Activated CD4-positive, CD25-positive, alpha-beta regulatory T cell treated with anti-CD3 and anti-CD28 coated beads, Interleukin-2, amount 50 U/mL, for 24 hours (primary cell): ENCODE measurements at regions not wholly inside any gene's neighbourhood (a gene's known extent, or its start where the extent isn't known, plus 50 kb on each side); places are given as distances from the start of the nearest gene placed in this dataset.

Experiments
- ATAC-seq, 2 donors: fragments of 150-1000 bp; cut with Tn5 transposase; one replicate each; pipeline ENCODE4 v1.10.0; 2021; ENCODE audit warnings: mild to moderate bottlenecking in 1 of 2, moderate library complexity in 1 of 2

DNA sequence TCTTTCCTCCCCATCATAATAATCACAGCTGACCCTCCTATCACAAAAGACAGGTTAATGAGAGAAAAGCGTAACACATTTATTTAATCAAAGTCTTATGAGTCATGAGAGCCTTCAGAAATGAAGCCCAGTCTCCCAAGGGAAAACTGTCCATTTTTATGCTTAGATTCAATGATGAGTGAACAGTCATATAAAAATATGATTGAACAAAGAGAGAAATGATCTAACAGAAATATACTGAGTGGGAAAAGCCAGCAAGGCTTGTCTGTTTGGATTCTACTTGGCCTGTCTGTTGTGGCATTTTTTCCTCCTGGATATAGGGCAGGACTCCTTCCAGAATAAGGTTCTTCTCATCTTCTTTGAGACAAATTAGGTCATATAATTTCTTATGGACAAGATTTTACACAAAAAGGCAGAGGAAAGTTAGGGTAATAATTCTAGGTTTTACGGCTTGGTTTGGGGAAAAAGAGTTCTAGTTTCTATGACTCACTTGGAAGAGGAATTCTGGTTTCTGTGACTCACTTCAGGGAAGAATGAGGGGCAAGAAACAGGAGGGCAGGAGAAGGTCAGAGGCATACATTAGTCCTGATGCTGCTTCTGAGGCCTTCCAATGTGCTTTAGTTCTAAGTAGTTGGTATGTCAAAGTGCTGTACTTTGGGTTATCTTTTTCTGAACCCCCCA is 534.2 kb downstream of the ZIC1 start:
- ATAC-seq = no peak

DNA sequence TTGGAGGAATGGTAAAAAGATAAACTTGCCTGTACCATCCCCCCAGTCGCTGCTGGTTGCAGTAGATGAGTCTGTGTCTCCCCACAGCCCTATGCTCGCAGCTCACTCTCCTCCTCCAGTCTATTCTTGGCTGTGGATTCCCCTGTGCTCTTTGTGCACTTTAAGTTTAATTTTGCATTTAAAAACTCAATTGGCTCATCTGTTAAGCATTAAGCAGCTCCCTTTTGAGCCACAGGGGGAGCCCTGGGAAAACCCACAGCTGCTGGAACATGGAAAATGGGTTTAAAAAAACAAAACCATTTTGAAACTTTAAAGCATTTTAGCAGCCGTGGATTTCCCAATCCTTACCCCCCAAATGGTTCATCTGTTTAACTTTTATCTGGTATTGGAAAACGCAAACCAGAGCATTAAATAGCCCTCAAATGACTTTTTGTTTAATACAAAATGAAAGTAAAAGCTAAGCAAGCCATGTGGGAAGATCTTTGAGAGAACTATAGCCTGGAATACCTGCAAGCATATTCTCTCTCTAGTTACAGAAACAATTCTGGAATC is 536.9 kb downstream of the ZIC1 start:
- ATAC-seq = no peak

DNA sequence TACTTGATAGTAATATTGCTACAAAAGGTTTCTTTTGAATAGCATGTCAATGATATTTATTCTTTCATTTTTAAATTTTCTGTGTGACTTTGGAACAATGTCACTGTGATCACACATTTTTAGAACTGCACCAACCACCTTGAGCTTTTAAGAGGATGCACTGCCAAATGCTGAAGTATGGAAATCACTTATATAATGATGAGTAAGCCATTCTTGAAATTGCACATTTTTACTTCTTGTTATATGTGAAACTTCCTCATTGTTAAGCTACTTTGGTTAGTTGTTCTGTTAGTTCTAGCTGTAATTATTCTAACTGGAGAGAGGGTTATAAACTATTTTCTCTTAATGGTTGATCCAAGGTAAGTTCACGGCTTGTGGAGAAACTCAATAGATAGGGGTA is 547.5 kb downstream of the ZIC1 start:
- no peak for ATAC-seq

DNA sequence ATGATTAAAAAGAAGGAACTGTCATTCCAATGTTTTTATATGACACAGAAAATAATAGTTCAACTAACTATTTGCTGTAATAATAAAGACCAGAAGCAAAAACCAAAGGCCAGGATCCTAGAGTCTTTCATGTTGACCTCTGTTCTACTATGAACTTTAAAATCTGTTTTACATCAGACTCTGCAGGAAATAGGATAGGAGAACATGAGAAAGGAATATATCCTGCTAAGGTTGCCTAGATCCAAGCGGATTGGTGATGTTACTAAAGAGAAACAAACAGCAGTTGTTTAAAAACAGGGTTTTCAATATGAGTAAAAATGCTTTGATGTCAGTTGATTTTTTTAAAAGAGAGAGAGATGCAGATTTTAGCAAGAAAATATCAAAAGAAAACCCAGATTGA is 549.6 kb downstream of the ZIC1 start:
- ATAC-seq = no peak

DNA sequence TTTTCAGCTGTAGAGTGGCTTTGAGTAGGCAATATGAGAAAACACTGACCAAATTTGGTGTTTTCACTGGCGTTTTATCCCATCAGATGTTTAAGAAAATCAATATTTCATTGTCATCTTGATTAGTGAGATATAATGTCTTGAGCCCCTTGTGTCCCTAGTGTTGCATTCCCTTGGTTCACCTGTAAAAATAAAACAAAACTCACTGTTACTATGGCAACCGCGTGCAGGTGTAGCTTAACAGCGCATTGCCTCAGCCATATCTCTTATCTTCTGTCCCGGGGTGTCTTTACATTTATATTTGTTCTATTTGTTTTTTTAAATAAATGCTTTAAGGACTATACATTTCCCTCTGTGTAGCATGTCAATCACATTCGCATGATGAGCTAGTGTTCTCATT is 551.6 kb downstream of the ZIC1 start:
- no peak for ATAC-seq

DNA sequence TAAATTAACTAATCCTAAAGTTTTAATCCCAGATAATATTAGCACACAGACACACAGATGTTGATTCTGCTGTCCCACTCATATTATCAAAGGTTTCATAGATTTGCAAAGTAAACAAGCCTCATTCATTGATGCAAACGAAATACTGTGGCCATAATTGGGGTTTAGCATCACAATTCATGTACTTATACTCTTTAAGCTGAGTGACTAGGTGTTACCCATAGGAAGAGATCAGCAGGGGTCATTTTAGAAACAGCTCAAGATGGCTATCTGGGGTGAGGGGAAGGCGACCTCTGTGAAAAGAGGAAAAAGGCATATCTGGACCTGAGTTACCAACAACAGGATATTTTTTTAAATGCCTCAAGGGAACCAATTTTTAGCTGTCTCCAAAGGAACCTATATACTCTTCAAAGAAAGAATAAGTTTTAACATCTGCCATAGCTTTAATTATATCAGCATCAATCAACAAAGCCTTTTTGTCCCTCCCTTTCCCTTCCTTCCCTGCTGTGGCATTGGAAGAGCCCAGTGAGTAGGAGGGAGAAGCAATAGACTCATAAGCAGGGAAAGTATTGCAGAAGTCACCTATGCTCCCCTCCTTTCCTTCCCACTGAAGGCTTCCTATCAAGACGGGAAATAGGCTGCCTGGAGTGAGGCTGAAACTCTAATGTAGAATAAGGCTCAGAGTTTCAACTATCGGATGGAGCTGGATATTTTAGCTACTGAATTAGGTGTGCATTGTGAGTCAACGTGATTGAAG is 553.4 kb downstream of the ZIC1 start:
- ATAC-seq = no peak

DNA sequence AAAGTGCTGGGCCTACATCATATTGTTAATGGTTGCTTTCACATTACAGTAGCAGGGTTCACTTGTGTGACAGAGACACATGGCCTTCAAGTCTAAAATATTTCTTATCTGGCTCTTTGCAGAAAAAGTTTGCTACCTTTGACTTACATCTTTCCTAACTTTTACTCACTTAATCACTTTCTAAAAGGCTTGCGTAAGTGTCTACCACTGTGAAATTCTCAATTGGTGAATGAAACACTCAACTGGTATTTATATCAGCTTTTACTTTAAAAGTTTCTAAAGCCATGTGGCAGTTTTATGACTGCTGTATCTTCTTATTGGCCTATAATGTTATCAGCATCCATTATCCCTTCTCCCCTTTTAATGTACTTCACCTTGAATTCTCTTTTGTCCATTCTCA is 554.5 kb downstream of the ZIC1 start:
- ATAC-seq = no peak

DNA sequence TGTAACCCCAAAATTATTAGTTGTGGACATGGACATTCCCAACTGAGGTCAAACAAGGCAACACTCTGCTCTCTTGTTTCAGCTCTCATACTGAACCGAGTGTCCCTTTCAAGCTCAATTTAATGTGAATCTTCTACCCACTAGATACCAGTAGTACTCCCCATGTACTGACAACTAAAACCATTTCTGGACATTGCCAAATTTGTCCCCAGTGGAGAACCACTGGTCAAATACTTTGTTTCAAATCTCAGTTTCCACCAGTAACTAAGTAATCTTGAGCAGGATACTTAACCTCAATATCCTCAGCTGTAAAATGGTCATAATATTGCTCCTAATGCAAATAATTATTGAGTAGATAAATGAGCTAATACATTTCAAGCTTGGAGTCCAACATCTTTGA is 566.0 kb downstream of the ZIC1 start:
- no peak for ATAC-seq

DNA sequence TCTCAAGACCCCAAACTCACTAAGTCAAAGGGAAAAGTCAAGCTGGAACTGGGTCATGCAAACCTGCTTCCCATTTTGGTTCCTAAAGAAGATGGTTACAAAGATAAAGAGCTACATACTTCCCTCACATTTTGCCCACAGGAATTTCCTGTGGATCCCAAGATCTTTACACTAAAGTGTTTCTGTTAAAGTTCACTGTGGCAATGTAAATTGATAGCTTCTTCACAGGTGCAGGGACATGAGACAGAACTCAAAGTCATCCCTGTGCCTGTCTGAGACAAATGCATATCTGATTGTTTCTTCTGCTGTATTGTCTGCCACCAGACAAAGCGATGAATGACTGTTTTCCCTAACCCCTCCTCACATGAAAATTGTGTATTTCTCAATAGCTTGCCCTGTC is 567.8 kb downstream of the ZIC1 start:
- ATAC-seq = no peak

DNA sequence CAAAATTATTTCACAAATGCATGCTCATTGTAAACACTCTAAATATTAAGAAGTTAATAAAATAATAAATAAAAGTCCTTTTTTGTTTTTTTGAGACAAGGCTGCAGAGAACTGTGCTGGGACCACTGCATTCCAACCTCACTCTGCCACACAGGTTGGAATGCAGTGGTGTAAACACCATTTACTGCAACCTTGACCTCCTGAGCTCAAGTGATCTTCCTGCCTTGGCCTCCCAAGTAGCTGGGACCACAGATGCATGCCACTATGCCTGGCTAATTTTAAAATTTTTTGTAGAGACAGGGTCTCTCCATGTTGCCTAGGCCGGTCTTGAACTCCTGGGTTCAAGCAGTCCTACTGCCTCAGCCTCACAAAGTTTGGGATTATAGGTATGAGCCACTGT is 578.4 kb downstream of the ZIC1 start:
- ATAC-seq = no peak

DNA sequence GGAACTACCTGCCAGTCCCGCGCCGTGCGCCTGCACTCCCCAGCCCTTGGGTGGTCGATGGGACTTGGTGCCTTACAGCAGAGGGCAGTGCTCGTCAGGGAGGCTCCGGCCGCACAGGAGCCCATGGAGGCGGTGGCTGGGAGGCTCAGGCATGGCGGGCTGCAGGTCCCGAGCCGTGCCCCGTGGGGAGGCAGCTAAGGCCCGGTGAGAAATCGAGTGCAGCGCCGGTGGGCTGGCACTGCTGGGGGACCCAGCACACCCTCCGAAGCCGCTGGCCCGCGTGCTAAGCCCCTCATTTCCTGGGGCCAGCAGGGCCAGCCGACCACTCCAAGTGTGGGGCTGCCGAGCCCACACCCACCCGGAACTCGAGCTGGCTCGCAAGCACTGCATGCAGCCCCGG is 580.2 kb downstream of the ZIC1 start:
- no peak for ATAC-seq

DNA sequence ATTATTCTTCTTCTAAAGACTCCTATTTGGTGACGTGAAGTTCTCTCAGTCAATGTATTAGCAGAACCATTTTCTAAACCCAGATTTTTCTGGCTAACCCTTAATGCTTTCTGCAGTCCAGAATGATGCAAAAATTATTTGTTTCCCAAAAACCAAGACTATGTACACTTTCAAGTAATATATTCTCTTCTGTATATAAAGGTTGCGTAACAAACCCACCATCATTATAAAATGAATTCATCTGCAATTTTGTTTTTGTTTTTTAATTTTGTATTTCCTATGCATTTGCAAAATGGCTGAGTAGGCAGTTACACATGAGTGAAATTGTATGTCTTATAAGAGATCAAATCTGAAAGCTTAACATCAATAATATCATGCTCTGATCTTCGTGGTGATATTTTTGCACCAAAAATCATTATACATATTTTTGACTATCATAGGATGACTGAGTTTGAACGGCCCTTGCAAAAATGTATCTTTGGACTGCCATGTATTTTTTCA is 593.6 kb downstream of the ZIC1 start:
- no peak for ATAC-seq

DNA sequence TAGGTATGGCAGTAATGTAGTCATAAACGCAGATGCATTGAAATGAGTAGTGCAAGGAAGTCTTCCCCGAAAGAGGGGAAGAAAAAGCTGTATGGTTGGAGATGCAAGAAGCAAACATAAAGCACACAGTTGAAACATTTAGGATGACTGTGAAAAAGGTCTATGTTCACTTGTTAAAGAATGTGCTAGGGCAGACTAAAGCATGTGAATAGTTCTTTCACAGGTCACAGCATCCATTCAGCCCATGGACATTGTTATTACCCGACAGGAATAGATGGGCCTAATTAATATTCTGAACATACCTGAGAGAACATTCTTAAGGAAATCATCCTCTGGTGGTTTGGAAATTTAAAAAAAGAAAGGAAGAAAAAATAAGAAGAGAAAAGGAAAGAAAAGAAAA is 595.2 kb downstream of the ZIC1 start:
- no peak for ATAC-seq

DNA sequence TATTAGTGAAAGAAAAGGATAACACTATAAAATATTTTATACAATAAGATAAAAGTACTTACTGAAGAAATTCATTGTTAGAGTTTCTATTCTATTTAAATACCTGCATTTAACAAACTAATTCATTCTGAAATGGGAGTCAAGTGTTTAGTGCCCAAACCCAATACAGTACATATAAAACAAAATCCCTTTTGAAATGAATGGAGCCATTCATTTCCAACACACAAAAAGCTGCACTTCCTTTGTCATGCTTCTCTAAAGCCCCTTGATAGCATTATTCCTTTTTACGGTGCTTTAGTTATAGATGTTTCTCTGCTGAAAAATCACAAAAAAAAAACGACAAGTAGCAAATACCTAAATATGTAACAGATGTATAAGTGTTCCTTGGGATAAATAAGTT is 596.3 kb downstream of the ZIC1 start:
- ATAC-seq = no peak

DNA sequence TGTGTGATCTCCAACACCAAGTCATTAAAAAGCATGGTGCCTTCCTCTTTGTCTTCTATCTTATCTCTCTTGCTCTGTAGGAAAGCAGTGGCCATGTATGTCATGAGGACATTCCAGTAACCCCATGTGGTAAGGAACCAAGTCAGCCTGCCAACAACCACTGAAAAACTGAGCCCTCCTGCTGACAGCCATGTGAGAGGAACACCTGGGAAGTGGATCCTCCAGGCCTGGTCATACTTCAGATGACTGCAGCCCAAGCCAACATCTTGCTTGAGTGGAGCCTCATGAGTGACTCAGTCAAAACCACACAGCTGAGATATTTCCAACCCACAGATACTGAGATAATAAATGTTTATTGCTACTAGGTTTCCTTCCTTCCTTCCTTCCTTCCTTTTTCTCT is 597.3 kb downstream of the ZIC1 start:
- no peak for ATAC-seq

DNA sequence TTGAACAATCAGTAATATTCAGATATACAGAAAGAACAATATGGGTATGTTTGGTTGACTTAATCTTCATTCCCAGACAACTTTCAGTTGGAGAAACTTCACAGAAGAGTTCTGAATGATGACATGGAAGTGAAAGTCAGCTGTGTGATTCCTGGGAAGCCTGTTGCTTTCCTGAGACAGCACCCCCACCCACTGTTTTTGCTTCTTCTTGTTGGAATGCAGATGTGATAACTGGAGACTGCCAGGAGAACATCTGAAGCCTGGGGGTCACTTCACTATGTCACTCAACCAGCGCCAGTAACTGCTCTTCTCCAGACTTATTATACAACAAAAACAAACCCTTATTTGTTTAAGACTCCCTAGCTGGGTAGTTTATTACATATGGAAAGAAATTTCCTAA is 599.4 kb downstream of the ZIC1 start:
- ATAC-seq = no peak

DNA sequence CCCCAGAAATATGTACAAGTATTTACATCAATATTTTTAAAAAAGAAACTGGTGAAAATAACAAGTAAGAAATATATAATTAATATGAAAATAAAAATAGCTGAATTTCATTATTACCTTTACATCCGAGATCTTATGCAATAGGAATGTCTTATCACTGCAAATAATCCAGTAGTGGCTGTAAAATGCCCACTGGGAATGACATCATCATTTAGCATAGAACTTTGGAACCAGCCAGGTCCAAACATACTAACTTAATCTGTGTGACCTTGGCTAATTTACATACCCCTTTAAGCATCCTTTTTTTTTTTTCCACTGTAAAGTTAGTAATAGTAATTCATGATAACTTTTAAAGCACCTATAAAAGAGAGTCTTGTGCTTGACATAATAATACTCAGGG is 611.7 kb downstream of the ZIC1 start:
- ATAC-seq = no peak

DNA sequence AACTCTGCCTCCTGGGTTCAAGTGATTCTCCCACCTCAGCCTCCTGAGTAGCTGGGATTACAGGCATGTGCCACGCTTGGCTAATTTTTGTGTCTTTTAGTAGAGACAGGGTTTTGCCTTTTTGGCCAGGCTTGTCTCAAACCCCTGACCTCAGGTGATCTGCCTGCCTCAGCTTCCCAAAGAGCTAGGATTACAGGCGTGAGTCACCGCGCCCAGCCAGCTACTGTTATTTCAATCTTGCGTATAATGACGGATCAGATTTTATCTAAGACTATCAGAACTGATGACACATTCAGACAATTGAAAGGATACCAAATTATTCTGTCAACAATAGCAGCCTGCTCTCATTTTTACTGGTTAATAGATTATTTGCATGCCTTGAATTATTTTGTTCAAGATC is 612.2 kb downstream of the ZIC1 start:
- no peak for ATAC-seq

DNA sequence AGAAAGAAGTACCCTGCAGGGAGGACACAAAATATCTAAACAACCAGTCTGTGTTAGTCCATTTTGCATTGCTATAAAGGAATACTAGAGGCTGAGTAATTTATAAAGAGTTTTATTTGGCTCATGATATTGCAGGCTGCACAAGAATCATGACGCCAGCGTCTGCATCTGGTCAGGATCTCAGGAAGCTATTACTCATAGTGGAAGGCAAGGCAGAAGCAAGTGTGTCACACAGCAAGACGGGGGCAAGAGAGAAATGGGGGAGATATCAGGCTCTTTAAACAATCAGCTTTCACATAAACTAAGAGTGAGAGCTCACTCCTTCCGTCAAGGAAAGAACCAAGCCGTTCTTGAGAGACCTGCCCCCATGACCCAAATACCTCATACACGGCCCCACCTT is 614.8 kb downstream of the ZIC1 start:
- no peak for ATAC-seq

DNA sequence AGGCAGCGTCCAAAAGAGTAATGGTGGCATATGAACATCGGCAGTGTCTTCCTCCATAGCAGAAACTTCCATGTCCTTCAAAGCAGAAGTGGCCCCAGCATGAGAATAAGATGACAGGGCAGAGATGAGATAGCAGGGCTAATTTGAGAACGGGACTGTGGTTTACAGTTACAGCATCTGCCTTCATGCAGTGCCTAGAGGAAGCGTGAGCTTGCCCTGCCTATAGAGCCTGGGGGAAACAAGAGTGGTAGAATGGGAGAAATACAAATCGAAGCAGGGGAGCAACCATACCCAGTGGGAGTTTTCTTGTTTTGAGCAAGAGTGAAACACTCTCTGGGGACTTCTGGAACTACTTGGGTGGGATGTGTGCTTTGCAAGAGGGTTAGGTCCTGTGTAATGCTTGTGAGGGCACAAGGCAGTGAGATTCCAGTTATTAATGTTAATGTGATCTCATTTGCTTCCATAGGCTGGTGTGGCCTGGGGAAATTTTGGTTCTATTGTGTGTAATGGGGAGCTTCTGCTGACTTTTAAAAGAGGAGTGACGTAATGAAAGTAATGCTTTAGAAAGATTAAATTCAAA is 616.9 kb downstream of the ZIC1 start:
- ATAC-seq = no peak

DNA sequence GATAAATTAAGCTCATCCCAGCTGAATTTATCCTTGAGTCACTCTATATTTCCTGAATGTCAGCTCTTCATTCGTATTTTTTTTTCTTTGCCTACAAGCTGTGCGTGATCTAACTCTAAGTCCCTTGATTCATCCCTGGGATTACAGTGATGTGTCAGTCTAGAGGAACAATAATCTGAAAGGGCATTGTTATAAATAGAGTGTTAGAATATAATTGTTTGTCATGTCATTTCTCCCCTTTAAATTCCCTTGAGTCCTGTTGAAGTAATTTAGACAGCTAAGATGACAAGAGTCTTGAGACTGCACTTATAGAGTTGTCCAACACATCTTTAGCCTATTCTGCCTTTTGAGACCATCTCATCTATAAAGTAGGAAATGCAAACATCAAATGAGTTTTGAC is 621.8 kb downstream of the ZIC1 start:
- no peak for ATAC-seq

DNA sequence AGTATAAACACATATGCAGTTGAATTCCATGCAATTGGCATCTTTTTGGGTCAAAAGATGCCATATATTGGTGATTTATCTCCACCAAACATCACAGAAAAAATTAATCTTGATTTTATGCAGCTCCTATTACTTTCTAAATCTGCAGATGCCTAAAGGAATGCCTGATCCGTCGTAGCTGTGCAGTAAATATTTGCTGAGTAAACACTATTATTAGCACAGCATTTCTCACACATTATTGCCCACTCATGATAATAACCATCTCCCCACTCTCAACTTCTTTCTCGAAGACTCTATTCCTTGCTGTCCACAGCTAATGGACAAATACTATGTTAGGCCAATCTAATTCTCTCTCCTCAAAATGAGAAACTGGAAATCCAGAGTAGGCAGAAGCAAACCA is 625.2 kb downstream of the ZIC1 start:
- ATAC-seq = no peak

DNA sequence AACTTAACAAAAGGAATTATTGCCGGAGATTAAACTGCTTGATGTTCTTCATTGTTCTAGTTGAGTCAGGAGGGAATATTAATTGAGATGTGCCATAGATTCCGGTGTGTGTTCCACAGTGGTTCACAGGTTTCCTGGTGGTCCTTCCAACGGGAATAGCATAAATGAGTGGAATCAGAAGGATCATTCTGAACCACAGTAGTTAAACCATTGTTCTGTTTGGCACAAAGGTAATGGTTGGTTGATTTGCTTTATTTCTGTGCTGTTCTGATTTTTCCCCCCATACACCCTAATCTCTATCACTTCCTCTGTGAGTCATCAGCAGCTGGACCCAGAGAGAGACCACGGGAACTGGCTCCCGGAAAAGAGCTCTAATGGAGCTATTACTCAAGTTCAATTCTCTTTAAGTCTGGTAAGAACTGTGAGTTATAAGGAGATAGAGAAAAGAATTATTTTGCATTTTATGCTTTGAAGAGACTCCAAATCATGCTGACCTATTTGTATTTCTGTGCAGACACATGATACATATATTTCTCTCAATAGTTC is 627.2 kb downstream of the ZIC1 start:
- ATAC-seq = no peak
